Ectodermal cell (in vitro differentiated cells): ENCODE measurements at regions not wholly inside any gene's neighbourhood (a gene's known extent, or its start where the extent isn't known, plus 50 kb on each side); places are given as distances from the start of the nearest gene placed in this dataset.

ENCODE experiments used
- H3K27ac ChIP-seq: 2 replicates; pipeline ENCODE4 v1.7.0; 2013; ENCODE audit warnings: mild to moderate bottlenecking, low read depth, low read length; ENCODE audit not compliant: insufficient read depth, poor library complexity, severe bottlenecking
- H3K27me3 ChIP-seq: 2 replicates; pipeline ENCODE4 v1.7.0; 2013; ENCODE audit warnings: mild to moderate bottlenecking, low read length; ENCODE audit not compliant: insufficient read depth, control insufficient read depth, poor library complexity, severe bottlenecking
- H3K36me3 ChIP-seq: one replicate; pipeline ENCODE4 v1.7.0; 2013; ENCODE audit warnings: low read length; ENCODE audit not compliant: control insufficient read depth, insufficient read depth
- H3K4me1 ChIP-seq: one replicate; pipeline ENCODE4 v1.7.0; 2013; ENCODE audit warnings: low read length; ENCODE audit not compliant: control insufficient read depth, insufficient read depth
- H3K4me3 ChIP-seq: 2 replicates; pipeline ENCODE4 v1.7.0; 2013; ENCODE audit warnings: low read depth, low read length, control low read depth; ENCODE audit not compliant: insufficient read depth
- H3K9me3 ChIP-seq: 2 replicates; pipeline ENCODE4 v1.7.0; 2013; ENCODE audit warnings: mild to moderate bottlenecking, low read length, moderate library complexity; ENCODE audit not compliant: control insufficient read depth
- WGBS, 2 experiments: methylation state at CpG; one replicate each; pipeline ENCODE4 v1.1.7; 2013; ENCODE audit warnings: missing lambda C conversion rate in 2 of 2; 5-methylcytosine and 5-hydroxymethylcytosine counted together

DNA sequence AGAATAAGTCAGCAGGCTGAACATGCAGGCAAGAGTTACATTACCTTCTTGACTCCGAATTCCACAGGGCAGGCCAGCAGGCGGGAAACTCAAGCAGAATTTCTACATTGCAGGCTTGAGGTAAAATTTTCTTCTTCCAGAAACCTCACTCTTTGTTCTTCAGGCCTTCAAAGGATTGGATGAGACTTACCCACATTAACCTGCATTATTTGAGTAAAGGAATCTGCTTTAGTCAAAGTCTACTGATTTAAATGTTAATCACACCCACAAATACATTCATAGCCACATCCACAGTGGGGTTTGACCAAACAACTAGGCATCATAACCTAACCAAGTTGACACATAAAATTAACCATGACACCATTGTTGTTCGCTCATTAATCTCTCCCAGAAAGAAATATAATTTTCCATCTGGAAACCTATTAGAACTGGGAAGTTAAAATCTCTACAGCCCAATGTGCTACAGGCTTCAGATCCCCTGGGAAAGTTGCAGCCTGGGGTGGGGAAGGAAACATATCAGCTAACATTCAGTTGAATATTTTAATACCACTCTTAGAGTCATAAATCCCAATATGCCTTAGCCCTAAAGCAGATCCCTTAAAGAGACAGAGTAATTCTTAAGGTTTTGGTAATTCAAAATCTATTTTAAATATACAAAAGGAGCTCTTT is 468.2 kb upstream of the TNP1 start:
- peaks cover 14% of the 10 kb centered on the region for H3K4me1 ChIP-seq
- WGBS, 2 experiments: 84 to 87% methylated on average over 3 of the region's 3 CpGs
- H3K27ac ChIP-seq: no peak overlapping the region
- no peak overlapping the region for H3K4me3 ChIP-seq
- H3K27me3 ChIP-seq: no peaks in the 10 kb centered on the region
- H3K36me3 ChIP-seq: no peaks in the 10 kb centered on the region
- H3K9me3 ChIP-seq: no peaks in the 10 kb centered on the region

GRCh38 chr2:217326238-217327022 is 466.6 kb upstream of the TNP1 start:
- 57 to 93% methylated on average over 1 of the region's 1 CpG for WGBS, 2 experiments
- H3K27ac ChIP-seq: no peak overlapping the region
- H3K27me3 ChIP-seq: no peaks in the 10 kb centered on the region
- no peaks in the 10 kb centered on the region for H3K36me3 ChIP-seq
- no peak overlapping the region for H3K4me3 ChIP-seq
- no peaks in the 10 kb centered on the region for H3K9me3 ChIP-seq
- H3K4me1 ChIP-seq: peaks cover 6% of the 10 kb centered on the region

- WGBS, 2 experiments: 78 to 96% methylated on average over 1 to 2 of the region's 2 CpGs
- no peaks in the 10 kb centered on the region for H3K9me3 ChIP-seq
- H3K36me3 ChIP-seq: no peaks in the 10 kb centered on the region
- no peaks in the 10 kb centered on the region for H3K27me3 ChIP-seq
- H3K4me1 ChIP-seq: peaks cover 3% of the 10 kb centered on the region
- H3K4me3 ChIP-seq: no peak overlapping the region
- no peak overlapping the region for H3K27ac ChIP-seq
These were observed 466.0 kb upstream of the TNP1 start for GRCh38 chr2:217325816-217326215.

DNA sequence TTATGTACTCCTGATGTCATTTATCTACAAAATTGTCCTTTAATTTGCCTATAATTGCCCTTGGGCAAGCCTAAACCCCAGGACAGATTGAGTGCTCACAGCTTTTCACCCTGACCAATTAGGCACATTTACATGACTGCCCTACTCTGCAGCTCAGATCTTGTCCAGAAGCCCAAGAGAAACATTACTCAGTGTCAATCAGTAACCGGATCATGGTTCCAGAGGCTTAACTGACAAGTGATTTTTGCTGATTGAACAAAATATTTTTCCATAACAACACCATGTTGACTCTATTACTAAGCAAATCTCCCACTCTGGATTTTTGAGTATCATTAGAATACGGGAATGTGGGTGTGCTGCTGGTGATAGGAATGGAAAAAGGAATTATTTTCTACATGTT is 465.4 kb upstream of the TNP1 start:
- Histone ChIP-seq H3K27ac (no peak overlapping the region), H3K9me3 (no peaks in the 10 kb centered on the region), H3K4me3 (no peak overlapping the region), H3K4me1 (peaks cover 3% of the 10 kb centered on the region), H3K36me3 (no peaks in the 10 kb centered on the region), H3K27me3 (no peaks in the 10 kb centered on the region)
- WGBS, 2 experiments: 95 to 100% methylated on average over 1 of the region's 2 CpGs

- no peaks in the 10 kb centered on the region for H3K9me3 ChIP-seq
- H3K4me1 ChIP-seq: no peaks in the 10 kb centered on the region
- H3K27ac ChIP-seq: no peak overlapping the region
- H3K4me3 ChIP-seq: no peak overlapping the region
- no peaks in the 10 kb centered on the region for H3K36me3 ChIP-seq
- WGBS, 2 experiments: 85% methylated on average over 1 of the region's 1 CpG; no CpG with 5 or more reads in 1 of the 2 experiments
- H3K27me3 ChIP-seq: no peaks in the 10 kb centered on the region
These were observed 456.9 kb upstream of the TNP1 start for GRCh38 chr2:217316743-217317142.

DNA sequence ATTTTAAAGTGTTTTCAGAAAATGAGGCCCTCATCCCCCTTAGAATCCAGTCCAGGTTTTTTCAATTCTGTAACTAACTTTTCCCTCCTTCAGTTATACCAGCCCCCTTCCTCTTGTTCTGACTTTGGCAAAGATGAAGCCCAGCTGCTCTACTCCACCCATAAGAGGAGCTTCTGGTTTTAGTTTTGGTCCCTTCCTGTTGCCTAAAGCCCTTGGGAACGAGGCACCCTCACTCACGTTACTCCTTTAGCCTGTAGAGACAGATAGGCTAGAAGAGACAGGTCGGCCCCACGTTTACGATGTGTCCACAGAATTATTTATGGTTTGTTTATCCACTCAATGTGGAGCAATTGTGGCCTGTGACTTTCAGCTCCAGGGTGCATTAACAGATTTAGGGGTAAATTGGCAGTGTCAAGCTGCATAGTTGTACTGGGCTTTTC is 454.2 kb upstream of the TNP1 start:
- Histone ChIP-seq H3K9me3 (no peaks in the 10 kb centered on the region), H3K4me3 (no peak overlapping the region), H3K4me1 (no peaks in the 10 kb centered on the region), H3K36me3 (no peaks in the 10 kb centered on the region), H3K27ac (no peak overlapping the region), H3K27me3 (no peaks in the 10 kb centered on the region)
- WGBS, 2 experiments: 87 to 92% methylated on average over 5 of the region's 5 CpGs

- 92 to 95% methylated on average over 4 of the region's 4 CpGs for WGBS, 2 experiments
- Histone ChIP-seq H3K4me3 (no peak overlapping the region), H3K9me3 (no peaks in the 10 kb centered on the region), H3K27me3 (no peaks in the 10 kb centered on the region), H3K27ac (no peak overlapping the region), H3K4me1 (no peaks in the 10 kb centered on the region), H3K36me3 (no peaks in the 10 kb centered on the region)
These were observed 453.5 kb upstream of the TNP1 start for GRCh38 chr2:217313386-217313785.

GRCh38 chr2:217309056-217309455 is 449.2 kb upstream of the TNP1 start:
- no peaks in the 10 kb centered on the region for H3K9me3 ChIP-seq
- WGBS, 2 experiments: 95 to 98% methylated on average over 4 of the region's 4 CpGs
- no peak overlapping the region for H3K27ac ChIP-seq

DNA sequence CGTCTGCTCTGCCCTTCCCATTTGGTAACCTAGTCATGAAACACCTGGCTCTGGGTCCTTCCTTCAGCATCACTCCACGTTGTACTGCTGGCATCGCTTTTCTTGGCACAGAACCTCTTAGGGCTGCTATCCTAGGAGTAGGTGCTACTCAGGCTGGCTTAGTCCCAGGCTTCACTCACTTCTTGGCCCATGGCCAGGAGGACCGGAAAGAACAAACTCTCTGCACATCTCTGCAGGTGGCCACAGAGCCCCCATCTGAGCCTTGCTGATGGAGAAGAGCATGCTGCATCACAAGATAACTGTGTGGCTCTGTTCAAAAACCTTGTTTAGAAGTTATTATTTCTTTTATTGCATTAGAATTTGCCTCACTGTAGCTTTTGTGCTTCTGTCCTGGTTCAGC is 447.2 kb upstream of the TNP1 start:
- Histone ChIP-seq H3K9me3 (no peaks in the 10 kb centered on the region), H3K27me3 (no peaks in the 10 kb centered on the region), H3K4me3 (no peak overlapping the region), H3K27ac (no peak overlapping the region), H3K36me3 (no peaks in the 10 kb centered on the region), H3K4me1 (no peaks in the 10 kb centered on the region)
- WGBS, 2 experiments: 94 to 95% methylated on average over 4 of the region's 4 CpGs

More at GRCh38 chr2:217309056-217309455, 449.2 kb upstream of the TNP1 start:
- H3K27me3 ChIP-seq: no peaks in the 10 kb centered on the region
- H3K4me3 ChIP-seq: no peak overlapping the region
- no peaks in the 10 kb centered on the region for H3K4me1 ChIP-seq
- H3K36me3 ChIP-seq: no peaks in the 10 kb centered on the region

DNA sequence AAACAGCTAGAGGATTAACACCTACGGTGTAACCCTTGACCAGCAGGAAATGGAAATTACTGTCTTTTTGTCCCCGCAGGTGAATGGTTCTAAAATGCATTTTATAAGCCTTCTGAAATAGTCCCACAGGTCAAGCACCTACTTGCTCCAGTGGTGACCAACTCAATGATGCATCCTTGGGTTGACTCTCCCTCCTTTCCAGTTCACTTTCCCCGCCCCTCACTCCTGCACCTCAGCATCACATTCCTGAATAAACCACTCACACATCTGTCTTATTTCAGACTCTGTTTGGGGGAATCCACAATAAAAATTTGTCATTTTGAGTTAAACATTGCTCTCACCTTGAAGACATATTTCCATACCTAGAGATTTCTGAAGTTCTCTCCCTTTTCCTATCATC is 446.0 kb upstream of the TNP1 start:
- no peak overlapping the region for H3K4me3 ChIP-seq
- no peaks in the 10 kb centered on the region for H3K4me1 ChIP-seq
- no peaks in the 10 kb centered on the region for H3K36me3 ChIP-seq
- H3K27ac ChIP-seq: no peak overlapping the region
- no peaks in the 10 kb centered on the region for H3K27me3 ChIP-seq
- WGBS, 2 experiments: 88 to 93% methylated on average over 3 of the region's 3 CpGs
- no peaks in the 10 kb centered on the region for H3K9me3 ChIP-seq
